Tibial artery (tissue), 4 donors: ENCODE measurements at regions not wholly inside any gene's neighbourhood (a gene's known extent, or its start where the extent isn't known, plus 50 kb on each side); places are given as distances from the start of the nearest gene placed in this dataset.

Experiments used
- DNase-seq, 2 donors: peaks; one replicate each; pipeline ENCODE4 v3.0.0-alpha.2; 2019
- H3K27ac ChIP-seq, 2 donors: fragments of 200-600 bp; sonication (generic) in 1 of 2; 1 replicate in 1 of 2; 2 replicates in 1 of 2; pipeline ENCODE4 v1.5.1; 2018 to 2019; ENCODE audit warnings: mild to moderate bottlenecking in 1 of 2
- H3K27me3 ChIP-seq, 2 donors: fragments of 200-600 bp; sonication (generic) in 1 of 2; one replicate each; pipeline versions ENCODE4 v1.5.1 to v1.6.0; 2016 to 2019
- H3K36me3 ChIP-seq, 3 donors: fragments of 200-600 bp; sonication (generic) in 2 of 3; one replicate each; pipeline ENCODE4 v1.5.1; 2016 to 2019; ENCODE audit warnings: mild to moderate bottlenecking in 2 of 3
- H3K4me1 ChIP-seq, 4 donors: fragments of 200-600 bp; sonication (generic) in 2 of 4; 1 replicate in 3 of 4; 2 replicates in 1 of 4; pipeline ENCODE4 v1.5.1; 2016 to 2019
- H3K4me3 ChIP-seq, 2 donors: fragments of 200-600 bp; sonication (generic) in 1 of 2; 1 replicate in 1 of 2; 2 replicates in 1 of 2; pipeline ENCODE4 v1.5.1; 2018 to 2019; ENCODE audit warnings: mild to moderate bottlenecking in 2 of 2
- H3K9me3 ChIP-seq, 3 donors: fragments of 200-600 bp; sonication (generic) in 1 of 3; one replicate each; pipeline ENCODE4 v1.5.1; 2016 to 2019
- CTCF ChIP-seq, 2 experiments: fragments of 200-600 bp in 1 of 2; fragments of 450-650 bp in 1 of 2; IDR thresholded peaks; one replicate each; pipeline ENCODE4 v1.5.1; 2017 to 2019; ENCODE audit warnings: antibody characterized with exemption in 2 of 2, mild to moderate bottlenecking in 1 of 2, moderate library complexity in 1 of 2
- intact Hi-C: fragments of 100-400 bp; cut with DNase I; formaldehyde crosslinking; loops from one replicate; pipeline ENCODE4 v1.15.0; 2023; ENCODE audit warnings: low total_unique reads

GRCh38 chr5:73301208-73301901 is 128.4 kb downstream of the TMEM174 start:
- H3K9me3 ChIP-seq, result no peaks in the 10 kb centered on the region
- H3K27me3 ChIP-seq, result peaks cover 0 to 98% of the 10 kb centered on the region in 2 donors
- TF ChIP-seq CTCF (IDR thresholded peaks at IDR 0.05), result no peak
- intact Hi-C loops, result loop anchor here (10.0 kb wide), 1 partner anchor 143 kb away; the partner anchor contains the start of gene FOXD1
- no peak overlapping the region for H3K4me3 ChIP-seq
- DNase-seq, result no peak
- no peak overlapping the region for H3K27ac ChIP-seq
- H3K4me1 ChIP-seq, result peaks cover 0 to 30% (median 25%) of the 10 kb centered on the region in 4 donors
- H3K36me3 ChIP-seq, result no peaks in the 10 kb centered on the region

GRCh38 chr5:73300337-73301207 is 127.6 kb downstream of the TMEM174 start:
- DNase-seq, result no peak
- Histone ChIP-seq H3K36me3 (no peaks in the 10 kb centered on the region), H3K27ac (no peak overlapping the region), H3K27me3 (peaks cover 0 to 98% of the 10 kb centered on the region in 2 donors), H3K4me1 (peaks cover 0 to 30% (median 25%) of the 10 kb centered on the region in 4 donors), H3K4me3 (no peak overlapping the region), H3K9me3 (no peaks in the 10 kb centered on the region)
- TF ChIP-seq CTCF (IDR thresholded peaks at IDR 0.05), result no peak
- intact Hi-C loops, result loop anchor here (10.0 kb wide), 1 partner anchor 144 kb away; the partner anchor contains the start of gene FOXD1

GRCh38 chr5:73299665-73300336 is 126.8 kb downstream of the TMEM174 start:
- no peaks in the 10 kb centered on the region for H3K9me3 ChIP-seq
- intact Hi-C loops, result loop anchor here (10.0 kb wide), 1 partner anchor 145 kb away; the partner anchor contains the start of gene FOXD1
- no peak overlapping the region for H3K4me3 ChIP-seq
- peaks cover 0 to 30% (median 25%) of the 10 kb centered on the region in 4 donors for H3K4me1 ChIP-seq
- no peak overlapping the region for H3K27ac ChIP-seq
- no peaks in the 10 kb centered on the region for H3K36me3 ChIP-seq
- H3K27me3 ChIP-seq, result peaks cover 0 to 96% of the 10 kb centered on the region in 2 donors
- DNase-seq, result no peak
- no peak for TF ChIP-seq CTCF (IDR thresholded peaks at IDR 0.05)

- DNase-seq, result no peak
- peak in 1 of 2 experiments; percentile 13 for TF ChIP-seq CTCF (IDR thresholded peaks at IDR 0.05)
- H3K4me3 ChIP-seq, result no peak overlapping the region
- no peaks in the 10 kb centered on the region for H3K36me3 ChIP-seq
- no peak overlapping the region for H3K27ac ChIP-seq
- peaks cover 0 to 30% (median 25%) of the 10 kb centered on the region in 4 donors for H3K4me1 ChIP-seq
- H3K9me3 ChIP-seq, result no peaks in the 10 kb centered on the region
- intact Hi-C loops, result no loop called here
- peaks cover 0 to 88% of the 10 kb centered on the region in 2 donors for H3K27me3 ChIP-seq
Measured at GRCh38 chr5:73298772-73299630, 126.0 kb downstream of the TMEM174 start.
